Stimulated activated memory B cell treated with anti-CD40 and anti-IgM and Interleukin-4, amounts not matched to agents 10 μg/mL and 1 μg/mL and 100 μg/mL, for 72 hours (primary cell): ENCODE measurements at regions not wholly inside any gene's neighbourhood (a gene's known extent, or its start where the extent isn't known, plus 50 kb on each side); places are given as distances from the start of the nearest gene placed in this dataset.
"Not testable (repeated sequence)": the region's sequence is repeated elsewhere in the genome, so short reads cannot be mapped to it uniquely, and the experiment has no call there.

Experiments
- ATAC-seq: fragments of 150-1000 bp; cut with Tn5 transposase; 2 replicates; pipeline ENCODE4 v1.10.0; 2021
- H3K27ac Mint-ChIP-seq: one replicate; pipeline ENCODE4 v1.8.0; 2022; ENCODE audit warnings: mild to moderate bottlenecking, mixed read lengths
- H3K27me3 Mint-ChIP-seq: one replicate; pipeline ENCODE4 v1.8.0; 2022; ENCODE audit warnings: mixed read lengths
- H3K36me3 Mint-ChIP-seq: one replicate; pipeline ENCODE4 v1.8.0; 2022; ENCODE audit warnings: mixed read lengths
- H3K4me1 Mint-ChIP-seq: one replicate; pipeline ENCODE4 v1.8.0; 2022; ENCODE audit warnings: mixed read lengths
- H3K4me3 Mint-ChIP-seq: one replicate; pipeline ENCODE4 v1.8.0; 2022; ENCODE audit warnings: mild to moderate bottlenecking, moderate library complexity, mixed read lengths
- H3K9me3 Mint-ChIP-seq: one replicate; pipeline ENCODE4 v1.8.0; 2022; ENCODE audit warnings: mixed read lengths

- not testable (repeated sequence) for H3K27ac Mint-ChIP-seq, H3K27me3 Mint-ChIP-seq, H3K4me3 Mint-ChIP-seq
- H3K36me3 Mint-ChIP-seq, result peaks cover 11% of the 10 kb centered on the region
- peaks cover 42% of the 10 kb centered on the region for H3K4me1 Mint-ChIP-seq
- peaks cover 12% of the 10 kb centered on the region for H3K9me3 Mint-ChIP-seq
- ATAC-seq, result peak; percentile 53
These were observed 56.6 kb downstream of the CHST2 start for GRCh38 chr3:143175940-143176894.

- Mint-ChIP-seq H3K36me3 (peaks cover 10% of the 10 kb centered on the region), H3K9me3 (peaks cover 12% of the 10 kb centered on the region), H3K27ac (peak overlapping the region; percentile 28), H3K4me1 (peaks cover 37% of the 10 kb centered on the region)
- ATAC-seq, result peak; percentile 46
- not testable (repeated sequence) for H3K27me3 Mint-ChIP-seq, H3K4me3 Mint-ChIP-seq
These were observed 58.4 kb downstream of the CHST2 start for GRCh38 chr3:143177965-143178364.

GRCh38 chr3:143178775-143179548 is 59.4 kb downstream of the CHST2 start:
- not testable (repeated sequence) for ATAC-seq, H3K4me3 Mint-ChIP-seq, H3K27me3 Mint-ChIP-seq, H3K27ac Mint-ChIP-seq, H3K36me3 Mint-ChIP-seq, H3K9me3 Mint-ChIP-seq
- peaks cover 41% of the 10 kb centered on the region for H3K4me1 Mint-ChIP-seq

- H3K27ac Mint-ChIP-seq, result peak overlapping the region; percentile 35
These were observed 60.0 kb downstream of the CHST2 start for GRCh38 chr3:143179603-143180002.

GRCh38 chr3:143180860-143181259 is 61.3 kb downstream of the CHST2 start:
- ATAC-seq, H3K36me3 Mint-ChIP-seq, H3K4me3 Mint-ChIP-seq, H3K27me3 Mint-ChIP-seq, H3K9me3 Mint-ChIP-seq: not testable (repeated sequence)
- Mint-ChIP-seq H3K27ac (peak overlapping the region; percentile 35), H3K4me1 (peaks cover 35% of the 10 kb centered on the region)

More at GRCh38 chr3:143179603-143180002, 60.0 kb downstream of the CHST2 start:
- Mint-ChIP-seq H3K4me3 (no peak overlapping the region), H3K27me3 (no peaks in the 10 kb centered on the region), H3K4me1 (peaks cover 38% of the 10 kb centered on the region), H3K9me3 (peaks cover 3% of the 10 kb centered on the region), H3K36me3 (no peaks in the 10 kb centered on the region)
- no peak for ATAC-seq

- peaks cover 35% of the 10 kb centered on the region for H3K4me1 Mint-ChIP-seq
- H3K4me3 Mint-ChIP-seq, H3K36me3 Mint-ChIP-seq, H3K27ac Mint-ChIP-seq, H3K9me3 Mint-ChIP-seq, ATAC-seq, H3K27me3 Mint-ChIP-seq: not testable (repeated sequence)
These were observed 62.4 kb downstream of the CHST2 start for GRCh38 chr3:143181977-143182376.

- Mint-ChIP-seq H3K9me3 (peaks cover 3% of the 10 kb centered on the region), H3K36me3 (no peaks in the 10 kb centered on the region), H3K4me1 (peaks cover 35% of the 10 kb centered on the region), H3K27me3 (no peaks in the 10 kb centered on the region), H3K4me3 (no peak overlapping the region), H3K27ac (no peak overlapping the region)
- no peak for ATAC-seq
These were observed 63.5 kb downstream of the CHST2 start for GRCh38 chr3:143182866-143183664.

- H3K36me3 Mint-ChIP-seq, result no peaks in the 10 kb centered on the region
- no peak overlapping the region for H3K27ac Mint-ChIP-seq
- H3K9me3 Mint-ChIP-seq, result peaks cover 3% of the 10 kb centered on the region
- no peak overlapping the region for H3K4me3 Mint-ChIP-seq
- peaks cover 35% of the 10 kb centered on the region for H3K4me1 Mint-ChIP-seq
- no peak for ATAC-seq
- H3K27me3 Mint-ChIP-seq, result no peaks in the 10 kb centered on the region
These were observed 64.0 kb downstream of the CHST2 start for GRCh38 chr3:143183665-143183964.

GRCh38 chr3:143184099-143184498 is 64.5 kb downstream of the CHST2 start:
- no peak overlapping the region for H3K27ac Mint-ChIP-seq

GRCh38 chr3:143185401-143185800 is 65.8 kb downstream of the CHST2 start:
- H3K27ac Mint-ChIP-seq, result no peak overlapping the region
- H3K4me3 Mint-ChIP-seq, result no peak overlapping the region
- H3K27me3 Mint-ChIP-seq, result no peaks in the 10 kb centered on the region
- no peaks in the 10 kb centered on the region for H3K36me3 Mint-ChIP-seq
- H3K4me1 Mint-ChIP-seq, result peaks cover 30% of the 10 kb centered on the region
- no peaks in the 10 kb centered on the region for H3K9me3 Mint-ChIP-seq
- no peak for ATAC-seq

More at GRCh38 chr3:143184099-143184498, 64.5 kb downstream of the CHST2 start:
- Mint-ChIP-seq H3K36me3 (no peaks in the 10 kb centered on the region), H3K4me1 (peaks cover 35% of the 10 kb centered on the region), H3K27me3 (no peaks in the 10 kb centered on the region), H3K4me3 (no peak overlapping the region), H3K9me3 (peaks cover 3% of the 10 kb centered on the region)
- ATAC-seq, result no peak

- H3K4me1 Mint-ChIP-seq, result peaks cover 14% of the 10 kb centered on the region
- H3K27ac Mint-ChIP-seq, result no peak overlapping the region
These were observed 67.5 kb downstream of the CHST2 start for GRCh38 chr3:143187111-143187510.

GRCh38 chr3:143188881-143189280 is 69.3 kb downstream of the CHST2 start:
- peaks cover 8% of the 10 kb centered on the region for H3K36me3 Mint-ChIP-seq
- no peak overlapping the region for H3K4me3 Mint-ChIP-seq
- peaks cover 9% of the 10 kb centered on the region for H3K4me1 Mint-ChIP-seq
- H3K27ac Mint-ChIP-seq, result no peak overlapping the region
- peaks cover 6% of the 10 kb centered on the region for H3K9me3 Mint-ChIP-seq
- ATAC-seq, result no peak
- no peaks in the 10 kb centered on the region for H3K27me3 Mint-ChIP-seq

More at GRCh38 chr3:143187111-143187510, 67.5 kb downstream of the CHST2 start:
- Mint-ChIP-seq H3K9me3 (peaks cover under 1% of the 10 kb centered on the region), H3K36me3 (no peaks in the 10 kb centered on the region), H3K4me3 (no peak overlapping the region), H3K27me3 (no peaks in the 10 kb centered on the region)
- no peak for ATAC-seq

GRCh38 chr3:143190101-143190500 is 70.5 kb downstream of the CHST2 start:
- Mint-ChIP-seq H3K4me3 (no peak overlapping the region), H3K9me3 (peaks cover 6% of the 10 kb centered on the region), H3K36me3 (peaks cover 8% of the 10 kb centered on the region), H3K4me1 (peaks cover 5% of the 10 kb centered on the region), H3K27me3 (no peaks in the 10 kb centered on the region), H3K27ac (no peak overlapping the region)
- ATAC-seq, result no peak

GRCh38 chr3:143192193-143192592 is 72.6 kb downstream of the CHST2 start:
- no peak overlapping the region for H3K27ac Mint-ChIP-seq
- H3K27me3 Mint-ChIP-seq, result no peaks in the 10 kb centered on the region
- peaks cover 6% of the 10 kb centered on the region for H3K9me3 Mint-ChIP-seq
- peaks cover 8% of the 10 kb centered on the region for H3K36me3 Mint-ChIP-seq
- no peak overlapping the region for H3K4me3 Mint-ChIP-seq
- H3K4me1 Mint-ChIP-seq, result peaks cover 5% of the 10 kb centered on the region
- ATAC-seq, result no peak
